HepG2 (cell line): ENCODE measurements at regions not wholly inside any gene's neighbourhood (a gene's known extent, or its start where the extent isn't known, plus 50 kb on each side); places are given as distances from the start of the nearest gene placed in this dataset.

ENCODE experiments used
- ATAC-seq: fragments of 200-7000 bp; cut with Tn5 transposase; 3 replicates; pipeline ENCODE4 v1.9.1; 2020; ENCODE audit warnings: mild to moderate bottlenecking, moderate library complexity
- BruUV-seq: library from RNA; stranded (reverse); fragments of 400-500 nt; replicated peaks from 2 replicates; lab custom pipeline; 2021; lab: Mats Ljungman, UMichigan
- CTCF ChIA-PET: fragments of 300-600 bp; formaldehyde crosslinking; extraction: SDS; loops from one replicate; lab custom pipeline; 2021; ENCODE audit warnings: low total read pairs, inconsistent platforms, low intra/inter-chr PET ratio; lab: Yijun Ruan, JAX
- POLR2A ChIA-PET: fragments of 350-600 bp; sonication (Branson Sonifier 250); formaldehyde crosslinking; loops from one replicate; lab custom pipeline; 2020; ENCODE audit warnings: antibody characterized with exemption, inconsistent platforms; lab: Yijun Ruan, JAX
- DNase-seq: peaks from one replicate; pipeline ENCODE4 v3.0.0-alpha.2; 2015; ENCODE audit warnings: low spot score
- FAIRE-seq: peaks from 3 replicates; lab custom pipeline; 2011; peaks lifted over from hg19 to GRCh38; lab: Jason Lieb, UNC
- H2AFZ ChIP-seq: one replicate; pipeline ENCODE4 v1.6.1; 2011; ENCODE audit warnings: low read length, inconsistent platforms
- H3K27ac ChIP-seq: fragments of 300-600 bp; 3 replicates; pipeline ENCODE4 v1.8.0; 2011; ENCODE audit warnings: mixed run types, mild to moderate bottlenecking, mixed read lengths, low read length, inconsistent platforms; ENCODE audit not compliant: insufficient read depth; ENCODE audit errors: extremely low read length
- H3K27me3 ChIP-seq, 2 experiments: fragments of 200-600 bp in 1 of 2; 2 replicates in 1 of 2; 3 replicates in 1 of 2; pipeline versions ENCODE4 v1.6.0 to v1.8.0; 2011; ENCODE audit warnings: low read length in 2 of 2, mild to moderate bottlenecking in 2 of 2, moderate library complexity in 2 of 2, inconsistent platforms in 1 of 2; ENCODE audit not compliant: insufficient read depth in 2 of 2, control insufficient read depth in 1 of 2
- H3K36me3 ChIP-seq, 2 experiments: fragments of 200-600 bp in 1 of 2; replicated peaks in 1 of 2; 2 replicates in 1 of 2; 3 replicates in 1 of 2; pipeline versions ENCODE4 v1.5.1 to v1.8.0; 2011; ENCODE audit warnings: low read length in 2 of 2, inconsistent platforms in 1 of 2; ENCODE audit not compliant: insufficient read depth in 2 of 2, control insufficient read depth in 1 of 2
- H3K4me1 ChIP-seq: 2 replicates; pipeline ENCODE4 v1.5.1; 2012; ENCODE audit warnings: low read length, inconsistent platforms; ENCODE audit not compliant: insufficient read depth
- H3K4me2 ChIP-seq: 2 replicates; pipeline ENCODE4 v1.6.0; 2011; ENCODE audit warnings: low read depth, low read length, inconsistent platforms
- H3K4me3 ChIP-seq, 3 experiments: fragments of 200-600 bp in 1 of 3; sonication (generic), shearing (Covaris generic) in 1 of 3; replicated peaks in 1 of 3; 2 replicates each; pipeline ENCODE4 v1.5.1; 2011 to 2016; ENCODE audit warnings: low read length in 3 of 3, inconsistent platforms in 2 of 3, low read depth in 2 of 3, mild to moderate bottlenecking in 2 of 3, control low read depth in 1 of 3, mixed read lengths in 1 of 3; ENCODE audit not compliant: insufficient read depth in 1 of 3
- H3K79me2 ChIP-seq: one replicate; pipeline ENCODE4 v1.6.1; 2011; ENCODE audit warnings: low read length, inconsistent platforms; ENCODE audit not compliant: insufficient read depth
- H3K9ac ChIP-seq: 2 replicates; pipeline ENCODE4 v1.6.0; 2011; ENCODE audit warnings: mild to moderate bottlenecking, low read depth, low read length, inconsistent platforms; ENCODE audit not compliant: insufficient read depth
- H3K9me3 ChIP-seq: 2 replicates; pipeline ENCODE4 v1.5.1; 2012; ENCODE audit warnings: mild to moderate bottlenecking, low read length
- H4K20me1 ChIP-seq: 2 replicates; pipeline ENCODE4 v1.6.0; 2011; ENCODE audit warnings: inconsistent platforms, mild to moderate bottlenecking, low read length, moderate library complexity; ENCODE audit not compliant: insufficient read depth
- CBX2 ChIP-seq, 2 experiments: fragments of 200-600 bp in 1 of 2; sonication (generic); formaldehyde crosslinking in 1 of 2; IDR thresholded peaks; 2 replicates each; pipeline versions ENCODE4 v1.7.0 to v1.8.1; 2018 to 2022; ENCODE audit warnings: low read depth in 2 of 2, low read length in 1 of 2, mild to moderate bottlenecking in 1 of 2, missing genetic modification reagents in 1 of 2
- GABPA ChIP-seq, 2 experiments: IDR thresholded peaks; 2 replicates each; pipeline ENCODE4 v1.6.1; 2011 to 2016; ENCODE audit warnings: low read depth in 2 of 2, low read length in 1 of 2, missing biosample characterization in 1 of 2, missing genetic modification characterization in 1 of 2
- HNRNPH1 ChIP-seq: fragments of 200-400 bp; formaldehyde crosslinking; optimal IDR thresholded peaks from 2 replicates; pipeline ENCODE3; 2017; ENCODE audit warnings: mild to moderate bottlenecking, low read depth, low read length
- HOXA7 ChIP-seq: sonication (generic); formaldehyde crosslinking; IDR thresholded peaks from 2 replicates; pipeline ENCODE4 v1.8.1; 2022; ENCODE audit warnings: mild to moderate bottlenecking, missing genetic modification reagents, moderate library complexity
- SMC3 ChIP-seq: IDR thresholded peaks from 2 replicates; pipeline ENCODE4 v1.6.1; 2011; ENCODE audit warnings: low read length, improper control_type of control experiment
- SPEN ChIP-seq: sonication (generic); formaldehyde crosslinking; IDR thresholded peaks from 2 replicates; pipeline ENCODE4 v1.5.1; 2020; ENCODE audit warnings: low read depth, mild to moderate bottlenecking, missing genetic modification reagents
- ZNF337 ChIP-seq: sonication (generic); formaldehyde crosslinking; IDR thresholded peaks from 2 replicates; pipeline ENCODE4 v1.5.1; 2020; ENCODE audit warnings: missing genetic modification reagents, low read depth, mild to moderate bottlenecking, borderline replicate concordance
- ZNF543 ChIP-seq: sonication (generic); formaldehyde crosslinking; IDR thresholded peaks from 2 replicates; pipeline ENCODE4 v1.4.0; 2020; ENCODE audit warnings: mild to moderate bottlenecking, missing genetic modification reagents
- WGBS: methylation state at CpG from one replicate; pipeline ENCODE4 v1.1.6; 2017; ENCODE audit warnings: low lambda C conversion rate; 5-methylcytosine and 5-hydroxymethylcytosine counted together
- in situ Hi-C: cut with HindIII; loops from 2 replicates; pipeline ENCODE4 v1.10.0; 2017; ENCODE audit warnings: low pct_unique_long_range_greater_than_20kb; ENCODE audit not compliant: extremely low pct_ligation_motif_present
- intact Hi-C: fragments of 100-400 bp; cut with micrococcal nuclease; formaldehyde crosslinking; loops from one replicate; pipeline ENCODE4 v1.10.0; 2022; ENCODE audit not compliant: unreplicated experiment
- TF ChIP-seq, protein P1 (sequence below): sonication (generic); formaldehyde crosslinking; IDR thresholded peaks from 2 replicates; pipeline ENCODE4 v1.4.0; 2020; ENCODE audit warnings: mild to moderate bottlenecking, missing genetic modification reagents
- TF ChIP-seq, protein P2 (sequence below): sonication (generic); formaldehyde crosslinking; IDR thresholded peaks from 2 replicates; pipeline ENCODE4 v1.8.0; 2022; ENCODE audit warnings: mild to moderate bottlenecking, missing genetic modification reagents, moderate library complexity
- TF ChIP-seq, protein P3 (sequence below): sonication (generic); formaldehyde crosslinking; IDR thresholded peaks from 2 replicates; pipeline ENCODE4 v1.8.0; 2022; ENCODE audit warnings: low read depth, missing genetic modification reagents

GRCh38 chr14:84203896-84204295, 1326.0 kb upstream of the FLRT2 start (continued):
- TF ChIP-seq, protein P1, sequence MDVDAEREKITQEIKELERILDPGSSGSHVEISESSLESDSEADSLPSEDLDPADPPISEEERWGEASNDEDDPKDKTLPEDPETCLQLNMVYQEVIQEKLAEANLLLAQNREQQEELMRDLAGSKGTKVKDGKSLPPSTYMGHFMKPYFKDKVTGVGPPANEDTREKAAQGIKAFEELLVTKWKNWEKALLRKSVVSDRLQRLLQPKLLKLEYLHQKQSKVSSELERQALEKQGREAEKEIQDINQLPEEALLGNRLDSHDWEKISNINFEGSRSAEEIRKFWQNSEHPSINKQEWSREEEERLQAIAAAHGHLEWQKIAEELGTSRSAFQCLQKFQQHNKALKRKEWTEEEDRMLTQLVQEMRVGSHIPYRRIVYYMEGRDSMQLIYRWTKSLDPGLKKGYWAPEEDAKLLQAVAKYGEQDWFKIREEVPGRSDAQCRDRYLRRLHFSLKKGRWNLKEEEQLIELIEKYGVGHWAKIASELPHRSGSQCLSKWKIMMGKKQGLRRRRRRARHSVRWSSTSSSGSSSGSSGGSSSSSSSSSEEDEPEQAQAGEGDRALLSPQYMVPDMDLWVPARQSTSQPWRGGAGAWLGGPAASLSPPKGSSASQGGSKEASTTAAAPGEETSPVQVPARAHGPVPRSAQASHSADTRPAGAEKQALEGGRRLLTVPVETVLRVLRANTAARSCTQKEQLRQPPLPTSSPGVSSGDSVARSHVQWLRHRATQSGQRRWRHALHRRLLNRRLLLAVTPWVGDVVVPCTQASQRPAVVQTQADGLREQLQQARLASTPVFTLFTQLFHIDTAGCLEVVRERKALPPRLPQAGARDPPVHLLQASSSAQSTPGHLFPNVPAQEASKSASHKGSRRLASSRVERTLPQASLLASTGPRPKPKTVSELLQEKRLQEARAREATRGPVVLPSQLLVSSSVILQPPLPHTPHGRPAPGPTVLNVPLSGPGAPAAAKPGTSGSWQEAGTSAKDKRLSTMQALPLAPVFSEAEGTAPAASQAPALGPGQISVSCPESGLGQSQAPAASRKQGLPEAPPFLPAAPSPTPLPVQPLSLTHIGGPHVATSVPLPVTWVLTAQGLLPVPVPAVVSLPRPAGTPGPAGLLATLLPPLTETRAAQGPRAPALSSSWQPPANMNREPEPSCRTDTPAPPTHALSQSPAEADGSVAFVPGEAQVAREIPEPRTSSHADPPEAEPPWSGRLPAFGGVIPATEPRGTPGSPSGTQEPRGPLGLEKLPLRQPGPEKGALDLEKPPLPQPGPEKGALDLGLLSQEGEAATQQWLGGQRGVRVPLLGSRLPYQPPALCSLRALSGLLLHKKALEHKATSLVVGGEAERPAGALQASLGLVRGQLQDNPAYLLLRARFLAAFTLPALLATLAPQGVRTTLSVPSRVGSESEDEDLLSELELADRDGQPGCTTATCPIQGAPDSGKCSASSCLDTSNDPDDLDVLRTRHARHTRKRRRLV (CRISPR knock-in tag): no peak
- TF ChIP-seq CBX2 (IDR thresholded peaks at IDR 0.05; ENCODE audit: low read depth, low read length): no peak
- TF ChIP-seq CBX2 (CRISPR knock-in tag; IDR thresholded peaks at IDR 0.05; ENCODE audit: low read depth): no peak
- no peak for TF ChIP-seq SMC3
- no peak for TF ChIP-seq ZNF337 (CRISPR knock-in tag)
- no peak for TF ChIP-seq ZNF543
- TF ChIP-seq, all 625 proteins: peak for 0

DNA sequence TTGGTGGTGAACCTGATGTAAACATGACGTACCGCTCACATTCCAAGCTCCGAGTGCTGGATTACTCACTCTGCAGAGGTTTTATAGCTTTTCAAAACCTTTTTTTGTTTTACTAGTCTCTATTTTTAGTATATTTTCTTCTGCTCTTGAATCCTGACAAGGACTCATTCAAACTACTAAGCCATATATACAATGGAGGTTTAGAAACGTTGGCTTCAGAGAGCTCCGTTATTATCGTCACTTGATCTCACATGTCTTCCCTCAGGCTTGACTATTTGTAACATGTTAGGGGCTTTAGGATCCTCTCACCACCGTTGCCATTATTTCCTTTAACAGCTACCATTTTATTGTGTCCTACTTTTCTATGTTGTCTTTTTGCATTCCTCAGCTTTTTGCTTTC, 1321.5 kb upstream of the FLRT2 start:
- Histone ChIP-seq H3K27me3 (no peaks in the 10 kb centered on the region), H3K27ac (no peak overlapping the region), H3K36me3 (no peaks in the 10 kb centered on the region), H3K9me3 (peaks cover 89% of the 10 kb centered on the region), H3K4me2 (no peak overlapping the region), H3K4me3 (no peak overlapping the region), H3K9ac (no peak overlapping the region), H2AFZ (no peak overlapping the region), H4K20me1 (no peaks in the 10 kb centered on the region), H3K4me1 (no peaks in the 10 kb centered on the region), H3K79me2 (no peaks in the 10 kb centered on the region)
- DNase-seq: no peak
- POLR2A ChIA-PET: no interaction called here
- no peak for ATAC-seq
- 56% methylated on average over 7 of the region's 7 CpGs for WGBS
- no TSS peak for BruUV-seq
- in situ Hi-C loops (no loop called here), intact Hi-C loops (no loop called here)
- CTCF ChIA-PET: no interaction called here
- FAIRE-seq: no peak
- TF ChIP-seq SPEN (CRISPR knock-in tag) (no peak), HOXA7 (CRISPR knock-in tag) (no peak), GABPA (IDR thresholded peaks at IDR 0.05; ENCODE audit: low read depth, low read length) (no peak), GABPA (CRISPR knock-in tag; IDR thresholded peaks at IDR 0.05; ENCODE audit: low read depth) (no peak), HNRNPH1 (no peak)
- TF ChIP-seq, protein P2, sequence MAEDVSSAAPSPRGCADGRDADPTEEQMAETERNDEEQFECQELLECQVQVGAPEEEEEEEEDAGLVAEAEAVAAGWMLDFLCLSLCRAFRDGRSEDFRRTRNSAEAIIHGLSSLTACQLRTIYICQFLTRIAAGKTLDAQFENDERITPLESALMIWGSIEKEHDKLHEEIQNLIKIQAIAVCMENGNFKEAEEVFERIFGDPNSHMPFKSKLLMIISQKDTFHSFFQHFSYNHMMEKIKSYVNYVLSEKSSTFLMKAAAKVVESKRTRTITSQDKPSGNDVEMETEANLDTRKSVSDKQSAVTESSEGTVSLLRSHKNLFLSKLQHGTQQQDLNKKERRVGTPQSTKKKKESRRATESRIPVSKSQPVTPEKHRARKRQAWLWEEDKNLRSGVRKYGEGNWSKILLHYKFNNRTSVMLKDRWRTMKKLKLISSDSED (CRISPR knock-in tag): no peak
- TF ChIP-seq, protein P3, sequence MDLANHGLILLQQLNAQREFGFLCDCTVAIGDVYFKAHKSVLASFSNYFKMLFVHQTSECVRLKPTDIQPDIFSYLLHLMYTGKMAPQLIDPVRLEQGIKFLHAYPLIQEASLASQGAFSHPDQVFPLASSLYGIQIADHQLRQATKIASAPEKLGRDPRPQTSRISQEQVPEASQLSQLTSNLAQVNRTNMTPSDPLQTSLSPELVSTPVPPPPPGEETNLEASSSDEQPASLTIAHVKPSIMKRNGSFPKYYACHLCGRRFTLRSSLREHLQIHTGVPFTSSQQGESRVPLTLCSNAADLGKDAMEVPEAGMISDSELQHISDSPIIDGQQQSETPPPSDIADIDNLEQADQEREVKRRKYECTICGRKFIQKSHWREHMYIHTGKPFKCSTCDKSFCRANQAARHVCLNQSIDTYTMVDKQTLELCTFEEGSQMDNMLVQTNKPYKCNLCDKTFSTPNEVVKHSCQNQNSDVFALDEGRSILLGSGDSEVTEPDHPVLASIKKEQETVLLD (CRISPR knock-in tag): no peak
